ENCODE measurements at regions not wholly inside any gene's neighbourhood (a gene's known extent, or its start where the extent isn't known, plus 50 kb on each side); places are given as distances from the start of the nearest gene placed in this dataset.

- ChIA-PET CTCF (interaction anchor here (0.7 kb wide), 1 partner anchor 16 kb away, joined by 3 read pairs; no protein-coding TSS in a partner anchor), POLR2A (no interaction called here)
- Mint-ChIP-seq H3K4me3 (no peak overlapping the region), H3K9me3 (no peaks in the 10 kb centered on the region), H3K4me1 (no peaks in the 10 kb centered on the region), H3K36me3 (no peaks in the 10 kb centered on the region), H3K27me3 (ENCODE audit: low read depth) (no peaks in the 10 kb centered on the region), H3K27ac (no peak overlapping the region)
- DNase-seq (ENCODE audit: low spot score) (no peak), ATAC-seq (no peak)
- TF ChIP-seq ARID4B (CRISPR knock-in tag; IDR thresholded peaks at IDR 0.05; ENCODE audit: borderline replicate concordance) = no peak
- no peak for TF ChIP-seq E2F4 (CRISPR knock-in tag; IDR thresholded peaks at IDR 0.05; ENCODE audit: borderline replicate concordance, low read depth)
- no peak for TF ChIP-seq NR1H2 (CRISPR knock-in tag; IDR thresholded peaks at IDR 0.05)
- TF ChIP-seq RORB (CRISPR knock-in tag; IDR thresholded peaks at IDR 0.05) = no peak
- TF ChIP-seq FOXK1 (CRISPR knock-in tag; IDR thresholded peaks at IDR 0.05) = no peak
- TF ChIP-seq ZNF423 (CRISPR knock-in tag; IDR thresholded peaks at IDR 0.05) = no peak
- no peak for TF ChIP-seq ATF2 (CRISPR knock-in tag; IDR thresholded peaks at IDR 0.05; ENCODE audit: borderline replicate concordance, low read depth)
- no peak for TF ChIP-seq MAX (CRISPR knock-in tag; IDR thresholded peaks at IDR 0.05)
- no peak for TF ChIP-seq CBFB (CRISPR knock-in tag; IDR thresholded peaks at IDR 0.05; ENCODE audit: low read depth)
- TF ChIP-seq NR2C2 (CRISPR knock-in tag; IDR thresholded peaks at IDR 0.05) = no peak
Observed at GRCh38 chr6:40810171-40810570, 223.0 kb upstream of the LRFN2 start.

GRCh38 chr6:40809627-40810026 lies 222.5 kb upstream of the LRFN2 start:
- H3K36me3 Mint-ChIP-seq = no peaks in the 10 kb centered on the region
- DNase-seq (ENCODE audit: low spot score) = no peak
- H3K4me3 Mint-ChIP-seq = no peak overlapping the region
- H3K9me3 Mint-ChIP-seq = no peaks in the 10 kb centered on the region
- H3K27ac Mint-ChIP-seq = no peak overlapping the region
- TF ChIP-seq CDX4 (CRISPR knock-in tag; IDR thresholded peaks at IDR 0.05; ENCODE audit: borderline replicate concordance) (no peak), ZNF317 (CRISPR knock-in tag; IDR thresholded peaks at IDR 0.05; ENCODE audit: borderline replicate concordance, low read depth) (no peak), MAX (CRISPR knock-in tag; IDR thresholded peaks at IDR 0.05) (no peak), CREB1 (CRISPR knock-in tag; IDR thresholded peaks at IDR 0.05) (no peak), TEAD4 (CRISPR knock-in tag; IDR thresholded peaks at IDR 0.05) (no peak), TEAD1 (CRISPR knock-in tag; IDR thresholded peaks at IDR 0.05) (no peak), NR1H2 (CRISPR knock-in tag; IDR thresholded peaks at IDR 0.05) (no peak), ZNF416 (CRISPR knock-in tag; IDR thresholded peaks at IDR 0.05) (no peak), RORB (CRISPR knock-in tag; IDR thresholded peaks at IDR 0.05) (no peak), IRF2 (CRISPR knock-in tag; IDR thresholded peaks at IDR 0.05; ENCODE audit: borderline replicate concordance, low read depth) (no peak), TP53 (CRISPR knock-in tag; IDR thresholded peaks at IDR 0.05) (no peak), ZNF425 (CRISPR knock-in tag; conservative IDR thresholded peaks at IDR 0.05) (no peak), ESRRA (CRISPR knock-in tag; IDR thresholded peaks at IDR 0.05; ENCODE audit: borderline replicate concordance) (no peak), ZNF671 (CRISPR knock-in tag; IDR thresholded peaks at IDR 0.05) (no peak), E2F1 (CRISPR knock-in tag; IDR thresholded peaks at IDR 0.05) (no peak), CTCF (IDR thresholded peaks at IDR 0.05) (no peak)
- ChIA-PET CTCF (no interaction called here), POLR2A (no interaction called here)
- no peaks in the 10 kb centered on the region for H3K27me3 Mint-ChIP-seq (ENCODE audit: low read depth)
- H3K4me1 Mint-ChIP-seq = no peaks in the 10 kb centered on the region
- ATAC-seq = no peak
